ENCODE measurements at regions not wholly inside any gene's neighbourhood (a gene's known extent, or its start where the extent isn't known, plus 50 kb on each side); places are given as distances from the start of the nearest gene placed in this dataset.

DNA sequence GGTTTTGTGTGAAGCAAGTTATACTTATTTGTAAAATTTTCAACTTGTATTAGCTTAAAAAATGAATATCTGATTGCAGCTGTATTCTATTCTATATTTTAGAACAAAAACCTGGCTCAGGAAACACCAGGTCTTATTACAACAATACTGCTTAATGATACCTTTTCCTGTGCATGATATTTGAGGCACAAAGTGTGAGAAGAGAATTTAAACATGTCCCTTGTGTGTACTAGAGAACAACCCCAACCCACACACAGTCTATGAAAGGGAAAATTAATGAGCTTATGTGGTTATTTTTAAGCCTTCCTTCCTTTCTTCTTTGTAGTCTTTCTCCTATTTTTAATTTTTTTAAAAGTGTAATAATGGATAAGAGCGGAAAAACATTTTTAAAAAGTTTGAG lies 122.6 kb upstream of the MON1B start:
- no peak for TF ChIP-seq POLR2A (IDR thresholded peaks at IDR 0.05; ENCODE audit: low read depth, low read length)
- no peak for TF ChIP-seq POLR2AphosphoS5 (IDR thresholded peaks at IDR 0.05; ENCODE audit: low read depth, low read length)
